HS-5 (cell line): ENCODE measurements at regions not wholly inside any gene's neighbourhood (a gene's known extent, or its start where the extent isn't known, plus 50 kb on each side); places are given as distances from the start of the nearest gene placed in this dataset.

ENCODE experiments used
- DNase-seq: peaks from one replicate; pipeline ENCODE4 v3.0.0-alpha.2; 2012; ENCODE audit warnings: low read depth

DNA sequence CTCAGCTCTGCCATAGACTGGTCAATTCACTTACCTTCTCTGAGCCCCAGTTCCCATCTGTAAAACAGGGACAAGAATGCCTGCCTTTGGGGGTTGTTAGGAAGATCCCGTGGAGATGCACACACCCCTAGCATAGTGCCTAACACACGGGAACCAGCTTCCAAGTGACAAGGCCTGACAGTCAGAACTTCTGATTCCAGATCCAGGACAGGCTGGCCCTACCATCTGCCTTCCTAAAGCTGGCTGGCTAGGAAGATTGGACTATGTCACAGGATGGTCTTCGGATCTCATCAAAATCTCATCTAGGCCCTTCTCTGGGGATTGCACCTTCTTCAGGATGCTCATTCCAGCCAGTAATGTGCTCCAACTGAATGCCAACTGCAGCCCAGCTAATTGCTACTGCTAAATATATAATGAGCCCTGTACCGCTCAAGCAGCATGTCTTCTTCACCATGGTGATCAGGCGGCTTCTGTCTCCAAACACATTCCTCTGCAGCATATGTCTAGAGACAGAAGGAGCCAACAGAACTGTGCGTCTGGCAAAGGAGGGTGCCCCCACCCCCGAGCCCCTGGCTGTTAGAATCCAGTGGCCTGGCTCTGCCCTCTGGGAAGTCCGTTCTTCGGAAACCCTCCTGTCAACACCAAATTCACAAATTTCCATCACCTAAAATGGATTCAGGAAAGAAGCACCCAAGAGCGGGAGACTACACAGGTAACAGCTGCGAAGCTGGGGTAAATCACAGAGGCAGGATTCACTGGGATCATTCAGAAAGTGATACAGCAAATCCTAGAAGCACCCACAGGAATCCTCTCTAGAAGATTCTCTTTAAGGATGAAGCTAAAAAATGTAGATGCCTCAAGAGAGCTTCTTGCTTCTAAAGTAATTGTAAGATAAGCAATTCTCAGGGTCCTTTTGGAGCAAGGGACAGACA, 142.1 kb upstream of the EEPD1 start:
- DNase-seq: no peak

DNA sequence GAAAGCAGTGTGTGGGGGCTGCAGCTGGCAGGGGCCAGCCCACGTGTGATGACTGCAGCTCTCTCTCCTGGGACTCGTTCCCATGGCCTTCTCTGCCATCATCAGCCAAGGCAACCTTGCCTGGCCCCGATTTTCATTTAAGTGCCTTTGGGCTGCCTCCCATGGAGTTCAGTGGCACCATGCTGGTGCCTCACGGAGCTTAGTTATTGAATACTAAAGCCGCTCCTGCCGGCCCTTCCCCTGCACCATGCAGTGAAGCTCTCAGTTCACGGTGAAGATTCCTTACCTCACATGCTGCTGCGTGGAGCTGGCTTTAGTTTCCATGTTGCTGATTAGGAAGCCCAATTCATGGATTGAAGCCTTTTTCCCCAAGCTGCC, 141.5 kb upstream of the EEPD1 start:
- no peak for DNase-seq

DNA sequence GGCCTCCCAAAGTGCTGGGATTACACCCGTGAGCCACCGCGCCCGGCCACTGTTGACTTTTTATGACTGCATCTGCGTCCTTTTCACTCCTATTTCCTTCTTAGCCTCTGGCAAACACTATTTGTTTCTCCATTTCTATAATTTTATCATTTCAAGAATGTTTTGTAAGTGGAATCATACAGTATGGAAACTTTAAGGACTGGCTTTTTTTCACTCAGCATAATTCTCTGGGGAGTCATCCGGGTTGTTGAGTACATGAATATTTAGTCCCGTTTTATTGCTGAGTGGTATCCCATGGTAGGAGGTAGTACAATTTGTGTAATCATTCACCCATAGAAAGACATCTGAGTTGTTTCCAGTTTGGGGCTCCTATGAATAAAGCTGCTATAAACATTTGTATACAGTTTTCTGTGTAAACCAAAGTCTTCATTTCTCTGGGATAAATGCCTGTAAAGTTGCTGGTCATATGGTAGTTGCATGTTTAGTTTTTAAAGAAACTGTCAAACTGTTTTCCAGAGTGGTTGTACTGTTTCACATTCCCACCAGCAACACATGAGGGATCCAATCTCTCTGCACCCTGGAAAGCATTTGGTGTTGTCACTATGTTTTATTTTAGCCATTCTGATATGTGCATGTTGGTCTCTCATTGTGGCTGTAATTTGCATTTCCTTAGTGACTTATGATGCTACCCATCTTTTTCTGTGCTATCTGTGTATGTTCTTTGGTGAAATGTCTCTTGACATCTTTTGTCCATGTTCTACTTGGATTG, 139.6 kb upstream of the EEPD1 start:
- DNase-seq: no peak

DNA sequence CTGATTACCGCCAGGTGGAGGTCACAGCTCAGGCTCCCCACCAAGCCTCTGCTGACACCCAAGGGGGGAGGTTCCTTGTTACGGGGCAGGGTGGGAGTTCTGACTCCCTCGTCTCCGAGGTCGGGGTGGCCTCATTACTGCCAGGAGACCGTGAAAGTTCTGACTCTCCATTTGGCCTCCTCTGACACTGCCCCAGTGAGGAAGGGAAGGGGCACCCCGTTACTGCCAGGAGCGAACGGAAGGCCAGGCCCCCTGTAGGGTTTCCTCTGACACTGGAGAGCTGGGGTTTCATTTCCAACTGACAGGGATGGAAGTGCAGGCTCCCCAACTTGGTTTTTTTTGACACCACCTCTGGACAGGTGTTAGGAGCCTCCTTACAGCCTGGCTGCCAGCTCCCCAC, 138.1 kb upstream of the EEPD1 start:
- DNase-seq: no peak

DNA sequence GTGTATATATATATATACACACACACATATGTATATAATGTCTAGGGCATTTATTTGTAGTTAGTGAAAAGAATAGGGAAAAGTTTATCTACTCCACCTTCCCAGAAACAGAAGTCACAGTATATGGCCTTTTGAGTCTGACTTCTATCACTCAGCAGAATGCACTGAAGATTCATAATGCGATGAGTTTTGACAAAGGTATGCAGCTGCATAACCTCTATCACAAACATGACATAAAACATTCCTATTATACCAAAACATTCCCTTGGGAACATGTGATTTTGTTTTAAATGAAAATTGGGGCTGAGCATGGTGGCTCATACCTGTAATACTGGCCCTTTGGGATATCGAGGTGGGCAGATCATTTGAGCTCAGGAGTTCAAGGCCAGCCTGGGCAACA, 137.3 kb upstream of the EEPD1 start:
- peak; percentile 76 for DNase-seq

DNA sequence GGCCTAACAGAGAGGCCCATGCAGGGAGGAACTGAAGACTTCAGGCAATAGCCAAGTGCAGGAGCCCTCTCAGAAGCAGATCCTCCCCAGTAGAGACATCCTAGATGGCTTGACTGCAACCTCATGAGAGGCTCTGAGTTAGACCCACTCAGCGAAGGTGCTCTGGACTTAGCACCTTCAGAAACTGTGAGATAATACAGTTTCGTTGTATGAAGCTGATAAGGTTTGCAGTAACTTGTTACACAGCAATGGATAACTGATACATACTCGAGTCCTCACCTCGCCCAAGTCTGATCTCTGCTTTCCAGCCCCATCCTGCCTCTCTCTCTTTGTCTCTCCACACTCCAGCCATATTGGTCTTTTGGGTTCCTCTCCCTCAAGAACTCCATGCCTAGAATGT, 136.4 kb upstream of the EEPD1 start:
- DNase-seq: no peak

DNA sequence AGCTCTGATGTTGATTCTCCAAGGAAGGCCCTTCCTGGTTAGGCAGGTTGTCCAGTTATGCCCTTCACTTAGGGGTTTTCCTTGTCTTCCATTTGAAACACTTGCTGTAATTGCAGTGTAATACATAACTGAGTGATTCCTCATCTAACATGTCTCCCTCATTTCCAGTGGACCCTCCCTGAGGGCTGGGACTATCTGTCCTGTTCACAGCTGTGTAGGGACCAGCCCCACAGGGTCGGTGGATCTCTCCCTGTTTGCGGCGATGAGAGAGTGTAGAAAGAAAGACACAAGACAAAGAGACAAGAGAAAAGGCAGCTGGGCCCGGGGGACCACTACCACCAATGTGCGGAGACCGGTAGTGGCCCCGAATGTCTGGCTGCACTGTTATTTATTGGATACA, 135.9 kb upstream of the EEPD1 start:
- DNase-seq: no peak

DNA sequence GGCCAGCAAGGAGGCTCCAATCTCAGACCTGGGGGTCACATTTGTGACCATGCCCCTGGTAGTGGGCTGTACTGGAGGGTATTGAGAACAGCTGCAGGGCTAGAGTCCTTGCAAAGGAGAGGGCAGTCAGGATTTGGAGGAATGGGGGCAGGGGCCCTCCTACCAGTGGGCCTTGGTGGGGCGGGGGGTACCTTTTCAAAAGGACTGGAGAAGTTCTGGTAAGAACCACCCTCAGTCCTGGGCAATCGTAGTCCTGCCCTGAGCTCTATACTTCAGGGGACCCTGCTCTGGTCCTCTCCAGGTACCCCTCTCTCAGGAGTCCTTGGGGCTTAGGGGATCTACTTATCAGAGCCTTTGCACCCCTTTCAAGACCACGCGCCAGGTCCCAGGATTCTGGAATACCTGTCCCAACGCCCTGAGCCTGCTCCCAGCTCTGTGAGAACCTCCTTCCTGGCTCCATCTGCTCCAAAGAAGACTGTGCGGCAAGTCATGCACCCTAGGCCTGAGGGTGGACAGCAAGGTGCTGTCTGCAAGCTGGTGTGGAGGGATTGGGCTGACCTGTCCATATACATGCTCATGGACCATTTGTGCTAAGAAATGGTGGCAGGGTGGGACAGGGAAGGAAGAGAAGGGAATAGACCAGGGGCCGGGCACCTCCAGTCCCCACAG, 134.1 kb upstream of the EEPD1 start:
- no peak for DNase-seq

DNA sequence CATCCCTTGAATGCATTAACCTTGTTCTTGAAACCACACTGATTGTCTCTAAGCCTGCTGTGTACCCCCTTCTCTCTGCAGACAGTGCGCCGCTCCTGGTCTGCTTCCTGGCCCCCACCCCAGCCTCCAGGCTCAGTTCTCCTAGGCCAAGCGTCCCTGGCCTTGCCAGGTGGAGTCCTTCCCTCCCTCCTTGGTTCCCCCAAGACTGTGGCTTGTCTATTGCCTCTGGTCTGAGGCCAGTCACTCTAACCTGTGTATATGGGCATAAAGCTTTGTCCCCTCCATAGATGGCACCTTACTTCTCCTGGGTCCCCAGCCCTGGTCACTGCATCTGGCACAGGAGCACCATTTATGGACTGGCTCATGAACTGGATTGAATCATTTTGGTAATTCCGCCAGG, 133.5 kb upstream of the EEPD1 start:
- DNase-seq: no peak

DNA sequence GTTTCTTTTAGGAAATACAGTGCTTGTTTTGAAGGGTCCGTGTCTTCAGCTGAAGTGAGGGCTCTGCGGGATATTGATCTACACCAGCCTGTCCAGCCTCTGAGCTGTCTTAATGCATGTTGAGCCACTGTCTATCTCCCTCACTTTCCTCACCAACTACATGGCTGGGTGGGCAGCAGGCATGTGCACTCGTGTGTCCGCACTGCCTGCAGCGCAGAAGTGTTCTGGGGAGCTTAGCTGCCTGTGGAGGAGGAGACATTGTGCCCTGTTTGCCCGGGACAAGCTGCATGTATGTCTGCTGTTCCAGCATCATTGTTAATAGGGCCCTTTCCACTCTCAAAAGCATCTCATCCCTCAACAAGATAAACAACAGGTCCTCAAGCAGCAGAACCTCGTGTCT, 133.1 kb upstream of the EEPD1 start:
- no peak for DNase-seq

DNA sequence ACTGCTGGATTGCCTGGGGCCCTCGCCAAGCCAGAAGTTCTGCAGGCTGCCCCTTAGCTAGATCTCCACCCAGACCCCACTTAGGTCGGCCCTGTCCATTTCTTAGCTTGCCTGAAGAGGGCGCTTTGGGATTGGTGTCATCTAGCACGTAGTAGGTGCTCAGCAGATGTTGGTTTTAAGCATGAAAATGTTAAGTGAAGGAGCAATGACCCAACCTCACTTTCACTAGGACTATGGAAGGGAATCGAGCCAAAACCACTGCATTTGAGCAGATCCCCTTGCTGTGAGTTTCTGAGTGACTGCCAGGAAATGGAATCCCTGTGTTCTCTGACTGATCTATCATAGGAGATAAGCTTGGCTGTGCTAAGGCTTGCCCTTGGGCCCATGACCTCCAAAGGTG, 131.7 kb upstream of the EEPD1 start:
- DNase-seq: no peak

DNA sequence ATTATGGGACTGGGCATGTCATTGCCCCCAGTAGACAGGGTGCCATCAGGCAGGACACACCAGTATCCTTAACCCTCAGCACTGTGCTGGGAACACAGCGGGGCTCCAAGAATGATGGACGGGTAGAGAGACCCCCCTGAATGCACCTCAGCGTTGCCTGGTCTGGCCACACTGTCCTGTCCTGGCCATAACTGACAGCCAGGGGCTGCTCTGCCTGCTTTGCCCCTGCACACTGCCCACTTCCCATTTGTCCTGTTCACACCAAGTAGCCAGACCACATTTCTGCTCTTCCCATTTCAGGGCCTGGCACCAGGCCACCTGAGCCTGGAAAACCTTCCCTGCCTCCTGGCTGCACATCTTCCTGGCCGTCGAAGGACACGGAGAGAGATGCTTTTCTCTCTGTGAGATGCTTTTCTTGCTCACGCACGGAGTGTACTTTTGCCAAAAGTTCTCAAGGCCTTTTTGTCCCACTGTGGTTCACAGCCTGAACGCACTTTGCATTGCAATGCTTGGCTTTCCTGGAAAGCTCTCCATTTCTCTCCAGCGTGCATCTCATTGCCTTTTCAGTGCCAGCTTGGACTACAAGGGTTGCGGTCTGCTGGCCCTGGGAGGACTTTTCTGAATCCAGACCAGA, 131.0 kb upstream of the EEPD1 start:
- no peak for DNase-seq

DNA sequence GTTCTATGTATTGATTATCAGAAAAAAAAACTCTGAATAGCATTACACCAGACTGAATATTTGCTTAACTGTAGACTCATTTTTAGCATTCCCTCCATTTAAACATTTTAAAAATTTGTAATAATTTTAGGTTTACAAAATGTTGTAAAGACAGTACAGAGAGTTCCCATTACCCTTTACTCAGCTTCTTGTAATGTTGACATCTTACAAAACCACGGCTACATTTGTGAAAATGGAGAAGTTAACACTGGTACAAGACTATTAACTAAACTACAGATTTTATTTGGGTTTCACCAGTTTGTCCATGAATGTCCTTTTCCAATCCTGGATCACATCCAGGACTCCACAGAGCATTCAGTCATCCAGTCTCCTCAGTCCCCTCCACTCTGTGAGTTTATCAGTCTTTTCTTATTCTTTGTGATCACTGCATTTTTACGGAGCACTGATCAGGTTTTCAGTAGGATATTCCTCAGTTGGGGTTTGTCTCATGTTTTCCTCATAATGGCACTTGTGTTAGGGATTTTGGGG, 130.0 kb upstream of the EEPD1 start:
- DNase-seq: no peak

DNA sequence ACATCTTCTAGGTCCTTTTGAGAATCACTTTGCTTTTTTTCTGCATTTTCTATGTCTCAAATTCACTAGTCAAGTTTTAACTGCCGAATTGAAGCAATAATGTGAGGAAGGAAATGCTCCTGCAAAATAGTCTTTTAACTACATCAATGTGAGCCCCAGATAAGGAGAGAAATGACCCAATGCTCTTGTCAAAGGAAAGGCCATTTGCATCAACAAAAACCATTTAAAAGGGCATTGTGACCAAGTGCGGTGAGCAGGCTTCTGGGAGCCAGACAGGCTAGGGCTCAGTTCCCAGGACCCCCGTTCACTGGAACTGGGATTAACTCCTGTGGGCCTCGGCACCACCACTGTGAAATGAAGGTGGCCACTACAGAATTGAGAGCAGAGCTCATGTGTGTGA, 127.9 kb upstream of the EEPD1 start:
- DNase-seq: no peak

DNA sequence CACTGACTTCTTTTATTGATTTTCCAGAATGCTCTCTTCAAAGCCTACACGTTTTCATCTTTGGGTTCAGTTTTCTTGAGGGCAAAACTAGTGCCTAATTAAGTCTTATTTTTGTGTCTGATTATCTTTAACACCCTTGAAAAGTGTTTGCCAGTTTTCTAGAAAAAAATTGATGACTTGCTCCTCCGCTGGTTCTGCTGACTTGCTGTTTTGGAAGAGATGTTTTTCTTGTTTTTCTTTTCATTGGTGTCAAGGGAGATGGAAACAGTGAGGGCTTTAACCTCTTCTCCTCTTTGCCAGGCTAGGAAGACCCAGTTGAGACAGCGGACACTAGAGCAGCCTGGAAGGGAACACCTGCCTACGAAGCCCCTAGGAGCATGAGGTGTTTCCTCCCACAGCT, 123.7 kb upstream of the EEPD1 start:
- DNase-seq: no peak

DNA sequence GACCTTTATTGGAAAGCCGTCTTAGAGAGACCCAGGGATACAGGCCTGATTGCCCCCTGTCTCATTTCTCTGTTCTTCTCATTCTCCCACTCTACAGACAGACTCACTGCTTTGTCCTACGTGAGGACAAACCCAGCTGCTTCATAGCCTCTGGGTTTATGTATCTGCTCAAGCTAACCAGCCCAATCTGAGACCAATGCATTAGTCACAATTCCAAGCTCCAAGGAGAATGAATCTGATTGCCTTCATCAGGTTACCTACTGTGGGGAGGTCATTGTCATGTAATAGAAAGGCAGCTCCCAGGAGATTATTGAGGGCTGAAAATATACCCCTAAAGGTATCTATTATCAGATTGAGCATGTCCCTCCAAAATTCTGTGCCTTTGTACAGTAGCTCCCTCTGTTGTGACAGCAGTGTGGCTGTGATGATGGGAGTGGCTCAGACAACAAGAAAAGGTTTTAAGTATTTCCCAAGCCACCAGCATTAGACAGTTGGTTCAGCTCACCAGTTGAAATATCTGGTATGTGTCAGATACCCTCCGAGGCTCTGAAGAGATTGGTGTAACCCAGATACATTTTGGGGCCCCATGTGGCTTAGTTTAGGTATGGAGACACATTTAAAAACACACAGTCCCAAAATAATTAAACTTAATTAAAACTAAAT, 123.1 kb upstream of the EEPD1 start:
- no peak for DNase-seq

DNA sequence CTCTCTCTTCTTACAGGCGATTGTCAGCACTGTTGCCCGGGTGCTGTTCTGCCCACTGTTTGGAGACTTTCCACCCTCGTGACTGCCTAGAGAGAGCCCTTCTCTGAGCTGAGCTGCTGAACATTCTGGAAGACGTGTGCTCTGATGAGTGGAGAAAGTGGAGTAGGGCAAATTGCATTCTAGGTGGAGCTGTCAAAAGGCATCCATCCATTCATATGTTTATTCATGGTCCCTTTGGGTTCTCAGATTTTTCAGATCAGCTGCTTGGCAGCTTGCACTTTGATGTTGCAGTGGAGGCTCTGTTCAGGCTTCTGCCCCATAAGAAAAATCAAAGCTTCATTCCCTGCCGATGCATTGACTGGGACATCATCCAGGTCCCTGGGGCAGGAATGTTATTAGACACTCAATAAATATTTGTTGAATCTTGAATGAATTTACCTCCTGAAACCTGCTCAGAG, 120.7 kb upstream of the EEPD1 start:
- no peak for DNase-seq

DNA sequence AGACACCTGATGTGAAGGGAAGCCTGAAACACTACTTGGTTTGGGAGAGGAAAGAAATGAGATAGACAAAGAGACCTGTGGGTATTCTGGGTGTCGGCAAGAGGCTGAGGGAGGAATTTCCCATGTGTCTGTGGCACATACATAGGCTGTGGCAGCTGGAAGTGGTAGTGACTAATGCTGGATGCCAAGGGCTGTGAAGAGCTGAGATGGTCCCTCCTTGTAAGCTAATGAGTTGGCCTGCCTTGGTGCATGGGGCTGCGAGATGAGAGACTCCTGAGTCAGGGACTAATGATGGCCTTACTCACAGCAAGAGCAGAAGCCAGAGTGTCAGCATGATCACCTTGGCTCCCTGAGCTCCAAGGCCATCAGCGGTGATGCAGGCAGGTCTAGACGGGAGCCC, 119.0 kb upstream of the EEPD1 start:
- DNase-seq: peak; percentile 76

DNA sequence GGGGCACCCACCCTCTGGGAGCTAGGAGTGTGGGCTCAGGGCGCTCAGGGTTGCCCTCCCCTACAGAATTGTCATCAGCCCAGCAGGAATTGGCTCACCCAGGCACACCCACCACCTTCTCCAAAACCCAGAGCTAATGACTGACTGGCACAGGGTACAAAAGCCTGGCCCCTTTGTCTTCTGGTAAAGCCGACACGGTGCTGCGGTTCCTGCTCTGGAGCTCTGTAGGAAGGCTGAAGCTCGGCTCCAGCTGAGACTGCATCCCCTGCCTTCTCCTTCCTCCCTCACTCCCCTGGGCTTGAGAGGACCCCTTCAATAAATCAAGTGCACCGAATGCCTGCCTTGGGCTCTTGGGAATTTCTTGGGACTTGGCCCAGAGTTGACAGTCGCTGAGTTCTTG, 117.9 kb upstream of the EEPD1 start:
- DNase-seq: no peak

DNA sequence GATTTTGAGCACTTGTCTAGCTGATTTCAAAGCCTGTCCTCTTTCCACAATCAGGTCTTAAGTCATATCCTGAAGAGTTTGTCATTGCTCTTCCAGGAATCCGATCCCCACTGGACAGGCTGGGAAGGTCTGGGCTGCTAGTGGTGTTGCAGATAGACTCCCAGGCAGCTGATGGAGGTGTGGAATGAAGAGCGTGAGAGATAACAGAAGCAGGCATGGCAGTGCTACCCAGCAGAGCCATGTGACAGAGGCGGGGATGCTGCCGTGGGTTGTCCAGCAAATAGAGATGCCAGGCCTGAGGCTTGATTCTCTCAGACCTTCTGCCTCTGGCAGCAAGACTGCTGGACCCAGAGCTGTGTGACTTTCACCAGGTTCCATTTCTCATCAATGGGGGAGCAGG, 116.5 kb upstream of the EEPD1 start:
- DNase-seq: no peak

DNA sequence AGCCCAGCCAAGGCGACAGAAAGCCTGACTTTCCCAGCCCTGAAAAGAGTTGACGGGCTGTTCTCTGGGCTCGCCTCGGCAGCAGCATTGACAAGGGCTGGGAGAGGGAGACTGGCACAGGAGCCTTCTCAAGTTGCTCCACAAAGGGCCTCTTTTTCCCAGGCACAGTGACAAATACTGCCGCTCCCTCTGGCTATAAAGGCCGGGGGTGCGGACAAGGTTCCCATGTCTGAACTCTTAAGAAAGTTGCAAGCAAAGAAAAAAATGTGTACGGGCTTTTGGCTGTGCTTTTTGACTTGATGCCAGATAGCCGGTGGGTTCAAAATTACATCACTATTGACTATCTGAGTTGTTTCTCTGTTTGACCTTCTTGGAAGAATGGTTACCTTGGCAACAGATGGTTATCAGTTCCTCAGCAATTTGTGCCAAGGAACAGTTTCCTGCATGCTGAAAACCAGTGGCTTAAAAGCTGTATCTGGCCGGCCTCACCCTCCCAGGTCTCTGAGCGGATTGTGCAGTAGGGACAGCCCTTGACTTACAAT, 115.9 kb upstream of the EEPD1 start:
- no peak for DNase-seq
